RWPE2 (cell line): ENCODE measurements at regions not wholly inside any gene's neighbourhood (a gene's known extent, or its start where the extent isn't known, plus 50 kb on each side); places are given as distances from the start of the nearest gene placed in this dataset.

Experiments
- ATAC-seq: fragments of 200-7000 bp; cut with Tn5 transposase; 3 replicates; pipeline ENCODE4 v1.9.1; 2021; ENCODE audit warnings: low read depth
- DNase-seq: peaks from one replicate; pipeline ENCODE4 v3.0.0-alpha.2; 2020; ENCODE audit warnings: low spot score
- H3K27ac ChIP-seq: fragments of 450-650 bp; 2 replicates; pipeline ENCODE4 v1.5.1; 2017; ENCODE audit warnings: mild to moderate bottlenecking; ENCODE audit not compliant: poor library complexity, severe bottlenecking
- H3K27me3 ChIP-seq: fragments of 250-450 bp; sonication (Bioruptor Pico); 2 replicates; pipeline ENCODE4 v1.5.1; 2021; ENCODE audit warnings: mild to moderate bottlenecking, moderate library complexity; ENCODE audit not compliant: insufficient read depth, poor library complexity, severe bottlenecking
- H3K36me3 ChIP-seq: fragments of 250-450 bp; sonication (Bioruptor Pico); 2 replicates; pipeline ENCODE4 v1.5.1; 2020; ENCODE audit warnings: low read depth, mild to moderate bottlenecking, moderate library complexity
- H3K4me1 ChIP-seq: fragments of 250-450 bp; sonication (Bioruptor Pico); 2 replicates; pipeline ENCODE4 v1.5.1; 2021; ENCODE audit warnings: mild to moderate bottlenecking, moderate library complexity; ENCODE audit not compliant: insufficient read depth, poor library complexity, severe bottlenecking
- H3K4me3 ChIP-seq: fragments of 250-450 bp; sonication (Bioruptor Pico); 2 replicates; pipeline ENCODE4 v1.5.1; 2021; ENCODE audit warnings: mild to moderate bottlenecking, moderate library complexity; ENCODE audit not compliant: severe bottlenecking
- H3K9me3 ChIP-seq: fragments of 250-450 bp; sonication (Bioruptor Pico); 2 replicates; pipeline ENCODE4 v1.5.1; 2021; ENCODE audit warnings: mild to moderate bottlenecking, moderate library complexity; ENCODE audit not compliant: severe bottlenecking
- CTCF ChIP-seq: fragments of 450-650 bp; IDR thresholded peaks from one replicate; pipeline ENCODE4 v1.5.1; 2017; ENCODE audit warnings: mild to moderate bottlenecking, moderate library complexity; ENCODE audit not compliant: poor library complexity, severe bottlenecking

- H3K4me3 ChIP-seq: no peak overlapping the region
- TF ChIP-seq CTCF: no peak
- peaks cover 45% of the 10 kb centered on the region for H3K4me1 ChIP-seq
Observed at GRCh38 chr13:97120346-97120745, 101.8 kb upstream of the MBNL2 start.

GRCh38 chr13:97120976-97121375, 101.2 kb upstream of the MBNL2 start:
- H3K27me3 ChIP-seq: no peaks in the 10 kb centered on the region
- H3K4me3 ChIP-seq: no peak overlapping the region
- H3K36me3 ChIP-seq: no peaks in the 10 kb centered on the region
- no peak for DNase-seq
- no peak for TF ChIP-seq CTCF
- no peak for ATAC-seq
- peaks cover 51% of the 10 kb centered on the region for H3K4me1 ChIP-seq
- peak overlapping the region; percentile 70 for H3K27ac ChIP-seq
- H3K9me3 ChIP-seq: no peaks in the 10 kb centered on the region

More at GRCh38 chr13:97120346-97120745, 101.8 kb upstream of the MBNL2 start:
- Histone ChIP-seq H3K36me3 (no peaks in the 10 kb centered on the region), H3K9me3 (no peaks in the 10 kb centered on the region), H3K27me3 (no peaks in the 10 kb centered on the region), H3K27ac (no peak overlapping the region)
- ATAC-seq: no peak
- DNase-seq: no peak

GRCh38 chr13:97121894-97122293, 100.2 kb upstream of the MBNL2 start:
- DNase-seq (no peak), ATAC-seq (peak; percentile 31)
- Histone ChIP-seq H3K9me3 (no peaks in the 10 kb centered on the region), H3K27me3 (no peaks in the 10 kb centered on the region), H3K36me3 (no peaks in the 10 kb centered on the region), H3K27ac (peak overlapping the region; percentile 70), H3K4me1 (peaks cover 53% of the 10 kb centered on the region), H3K4me3 (no peak overlapping the region)
- no peak for TF ChIP-seq CTCF

- H3K4me3 ChIP-seq: no peak overlapping the region
- H3K27ac ChIP-seq: peak overlapping the region; percentile 70
- ATAC-seq: peak; percentile 63
Observed at GRCh38 chr13:97122381-97122996, 99.6 kb upstream of the MBNL2 start.

More at GRCh38 chr13:97122381-97122996, 99.6 kb upstream of the MBNL2 start:
- no peaks in the 10 kb centered on the region for H3K9me3 ChIP-seq
- H3K4me1 ChIP-seq: peaks cover 51% of the 10 kb centered on the region
- no peak for DNase-seq
- H3K36me3 ChIP-seq: no peaks in the 10 kb centered on the region
- no peaks in the 10 kb centered on the region for H3K27me3 ChIP-seq
- TF ChIP-seq CTCF: no peak
